GM12878 (cell line): ENCODE measurements at regions not wholly inside any gene's neighbourhood (a gene's known extent, or its start where the extent isn't known, plus 50 kb on each side); places are given as distances from the start of the nearest gene placed in this dataset.

Experiments
- ATAC-seq: fragments of 200-7000 bp; cut with Tn5 transposase; 3 replicates; pipeline ENCODE4 v1.9.1; 2020; ENCODE audit warnings: mild to moderate bottlenecking, moderate library complexity
- BruUV-seq: library from RNA; stranded (reverse); fragments of 400-500 nt; replicated peaks from 2 replicates; lab custom pipeline; 2021; lab: Mats Ljungman, UMichigan
- CTCF ChIA-PET: fragments of 300-600 bp; sonication (Branson Sonifier 250); formaldehyde crosslinking; extraction: SDS; loops from one replicate; lab custom pipeline; 2021; ENCODE audit warnings: inconsistent platforms; lab: Yijun Ruan, JAX
- POLR2A ChIA-PET: fragments of 350-600 bp; formaldehyde crosslinking; extraction: SDS; loops from one replicate; lab custom pipeline; 2021; ENCODE audit warnings: inconsistent platforms; lab: Charles Lee
- RAD21 ChIA-PET: fragments of 300-600 bp; sonication (Branson Sonifier 250); formaldehyde crosslinking; loops from one replicate; lab custom pipeline; 2023; ENCODE audit warnings: antibody characterized with exemption; ENCODE audit not compliant: unreplicated experiment; lab: Charles Lee
- SMC1A ChIA-PET: fragments of 300-600 bp; sonication (Branson Sonifier 250); formaldehyde crosslinking; loops from one replicate; lab custom pipeline; 2023; ENCODE audit not compliant: unreplicated experiment, uncharacterized antibody; lab: Charles Lee
- DNase-seq: peaks from one replicate; pipeline ENCODE4 v3.0.0-alpha.2; 2011; ENCODE audit warnings: low read depth, low spot score
- FAIRE-seq: peaks from 3 replicates; lab custom pipeline; 2011; peaks lifted over from hg19 to GRCh38; lab: Jason Lieb, UNC
- H2AFZ ChIP-seq: 2 replicates; pipeline ENCODE4 v1.6.0; 2011; ENCODE audit warnings: low read depth, low read length, control low read depth; ENCODE audit not compliant: control insufficient read depth
- H3K27ac ChIP-seq: 2 replicates; pipeline ENCODE4 v1.5.1; 2011; ENCODE audit warnings: control low read depth; ENCODE audit not compliant: control insufficient read depth, insufficient read depth
- H3K27me3 ChIP-seq, 2 experiments: replicated peaks in 1 of 2; 2 replicates each; pipeline versions ENCODE4 v1.6.0 to v1.6.1; 2011; ENCODE audit warnings: low read length in 1 of 2; ENCODE audit not compliant: control insufficient read depth in 2 of 2, insufficient read depth in 2 of 2
- H3K36me3 ChIP-seq, 2 experiments: 2 replicates each; pipeline ENCODE4 v1.5.1; 2011; ENCODE audit warnings: low read length in 1 of 2; ENCODE audit not compliant: control insufficient read depth in 2 of 2, insufficient read depth in 2 of 2
- H3K4me1 ChIP-seq: 2 replicates; pipeline ENCODE4 v1.6.1; 2011; ENCODE audit warnings: mild to moderate bottlenecking, low read length, moderate library complexity, mixed read lengths; ENCODE audit not compliant: control insufficient read depth, insufficient read depth
- H3K4me2 ChIP-seq: 2 replicates; pipeline ENCODE4 v1.6.0; 2011; ENCODE audit warnings: control low read depth; ENCODE audit not compliant: control insufficient read depth, insufficient read depth
- H3K4me3 ChIP-seq: fragments of 200-600 bp; sonication (generic); 2 replicates; pipeline ENCODE4 v1.5.1; 2016
- H3K79me2 ChIP-seq: 2 replicates; pipeline ENCODE4 v1.6.0; 2011; ENCODE audit warnings: low read length; ENCODE audit not compliant: control insufficient read depth, insufficient read depth
- H3K9ac ChIP-seq: 2 replicates; pipeline ENCODE4 v1.8.0; 2011; ENCODE audit warnings: low read length, control low read depth, mixed read lengths; ENCODE audit not compliant: control insufficient read depth, insufficient read depth
- H3K9me3 ChIP-seq: replicated peaks from 3 replicates; pipeline ENCODE4 v1.5.1; 2011; ENCODE audit warnings: mild to moderate bottlenecking, low read length; ENCODE audit not compliant: control insufficient read depth, insufficient read depth
- H4K20me1 ChIP-seq: 2 replicates; pipeline ENCODE4 v1.6.0; 2011; ENCODE audit not compliant: control insufficient read depth, insufficient read depth
- ATF3 ChIP-seq: IDR thresholded peaks from 2 replicates; pipeline ENCODE4 v1.6.1; 2011; ENCODE audit warnings: low read depth, mild to moderate bottlenecking, low read length, moderate library complexity, borderline replicate concordance; ENCODE audit errors: extremely low read depth
- ATF7 ChIP-seq: fragments of 450-650 bp; IDR thresholded peaks from 2 replicates; pipeline ENCODE4 v1.6.1; 2016; ENCODE audit warnings: low read depth, mild to moderate bottlenecking
- BHLHE40 ChIP-seq, 2 experiments: fragments of 450-650 bp in 1 of 2; IDR thresholded peaks; 2 replicates each; pipeline ENCODE4 v1.6.1; 2011 to 2017; ENCODE audit warnings: low read depth in 2 of 2, borderline replicate concordance in 1 of 2, improper control_type of control experiment in 1 of 2, low read length in 1 of 2, mild to moderate bottlenecking in 1 of 2
- FOS ChIP-seq: IDR thresholded peaks from 3 replicates; pipeline ENCODE4 v1.6.1; 2011; ENCODE audit warnings: borderline replicate concordance; ENCODE audit not compliant: insufficient read length; ENCODE audit errors: extremely low read depth
- GABPA ChIP-seq: IDR thresholded peaks from 2 replicates; pipeline ENCODE4 v1.6.1; 2014; ENCODE audit warnings: antibody characterized with exemption, low read depth, mild to moderate bottlenecking, inconsistent platforms
- MTA2 ChIP-seq: fragments of 450-650 bp; IDR thresholded peaks from 2 replicates; pipeline ENCODE4 v1.6.1; 2016; ENCODE audit warnings: low read depth, mild to moderate bottlenecking, moderate library complexity
- RAD21 ChIP-seq: IDR thresholded peaks from 2 replicates; pipeline ENCODE4 v1.6.1; 2011; ENCODE audit warnings: mild to moderate bottlenecking, low read depth, low read length, moderate library complexity; ENCODE audit not compliant: insufficient read depth
- RELA ChIP-seq: fragments of 450-650 bp; IDR thresholded peaks from 2 replicates; pipeline ENCODE4 v1.8.0; 2014; ENCODE audit warnings: borderline replicate concordance; ENCODE audit not compliant: partially characterized antibody
- SMC3 ChIP-seq: IDR thresholded peaks from 2 replicates; pipeline ENCODE4 v1.6.1; 2011; ENCODE audit warnings: low read length, improper control_type of control experiment, borderline replicate concordance
- SREBF1 ChIP-seq: IDR thresholded peaks from 2 replicates; pipeline ENCODE4 v1.6.1; 2012; ENCODE audit warnings: mild to moderate bottlenecking, low read length
- SRF ChIP-seq, 2 experiments: IDR thresholded peaks; 2 replicates each; pipeline ENCODE4 v1.6.1; 2011; ENCODE audit warnings: low read depth in 2 of 2, low read length in 2 of 2, mild to moderate bottlenecking in 1 of 2, moderate library complexity in 1 of 2
- TAF1 ChIP-seq: IDR thresholded peaks from 2 replicates; pipeline ENCODE4 v1.6.1; 2011; ENCODE audit warnings: mild to moderate bottlenecking, low read depth, low read length, borderline replicate concordance
- ZNF592 ChIP-seq: fragments of 450-650 bp; IDR thresholded peaks from 2 replicates; pipeline ENCODE4 v1.6.1; 2017; ENCODE audit warnings: mild to moderate bottlenecking, moderate library complexity
- WGBS: methylation state at CpG from one replicate; pipeline ENCODE4 v1.1.6; 2016; ENCODE audit warnings: low lambda C conversion rate; ENCODE audit not compliant: insufficient replicate concordance, insufficient coverage; ENCODE audit errors: missing lambda C conversion rate; 5-methylcytosine and 5-hydroxymethylcytosine counted together
- in situ Hi-C: fragments of 300-500 bp; cut with MboI; formaldehyde crosslinking; loops from 9 replicates; pipeline ENCODE4 v1.14.3; 2018; ENCODE audit warnings: mixed read lengths
- intact Hi-C: fragments of 100-400 bp; cut with micrococcal nuclease; formaldehyde crosslinking; loops from one replicate; pipeline ENCODE4 v1.14.2; 2022; ENCODE audit not compliant: unreplicated experiment

GRCh38 chr1:81406292-81406999 lies 394.3 kb upstream of the ADGRL2 start:
- no peak for ATAC-seq
- in situ Hi-C loops = no loop called here
- no peaks in the 10 kb centered on the region for H3K36me3 ChIP-seq
- H3K9me3 ChIP-seq = no peaks in the 10 kb centered on the region
- RAD21 ChIA-PET = no interaction called here
- no peak overlapping the region for H3K4me2 ChIP-seq
- H4K20me1 ChIP-seq = no peaks in the 10 kb centered on the region
- no TSS peak for BruUV-seq
- no peaks in the 10 kb centered on the region for H3K79me2 ChIP-seq
- CTCF ChIA-PET = no interaction called here
- no peak overlapping the region for H2AFZ ChIP-seq
- no peaks in the 10 kb centered on the region; a peak in 1 of 4 replicates for H3K27me3 ChIP-seq
- DNase-seq = no peak
- SMC1A ChIA-PET = interaction anchor here (1.0 to 1.2 kb wide), 3 partner anchors 9 to 143 kb away, joined by 3 read pairs; no protein-coding TSS in a partner anchor
- POLR2A ChIA-PET = no interaction called here
- no peaks in the 10 kb centered on the region for H3K4me1 ChIP-seq
- no peak overlapping the region for H3K27ac ChIP-seq
- FAIRE-seq = no peak
- H3K4me3 ChIP-seq = no peak overlapping the region
- no peak overlapping the region for H3K9ac ChIP-seq
- WGBS = 25% methylated on average over 8 of the region's 8 CpGs
- intact Hi-C loops = no loop called here
- no peak for TF ChIP-seq BHLHE40 (IDR thresholded peaks at IDR 0.05; ENCODE audit: borderline replicate concordance in 1 of 2, low read depth in 2 of 2, low read length in 1 of 2)
- TF ChIP-seq RELA = no peak
- TF ChIP-seq TAF1 = no peak
- TF ChIP-seq FOS = no peak
- TF ChIP-seq SREBF1 = no peak

- TF ChIP-seq ATF3 = no peak
- TF ChIP-seq RAD21 = no peak
- TF ChIP-seq SRF (IDR thresholded peaks at IDR 0.05; ENCODE audit: low read depth in 2 of 2, low read length in 2 of 2) = no peak
- no peak for TF ChIP-seq MTA2
- no peak for TF ChIP-seq ZNF592
- TF ChIP-seq ATF7 = no peak
- no peak for TF ChIP-seq GABPA
- TF ChIP-seq SMC3 = no peak
- DNase-seq (no peak), FAIRE-seq (peak; percentile 35), ATAC-seq (no peak)
- H3K4me3 ChIP-seq = no peak overlapping the region
- no peak overlapping the region for H3K9ac ChIP-seq
- no peak overlapping the region for H3K4me2 ChIP-seq
- no TSS peak for BruUV-seq
- in situ Hi-C loops (no loop called here), intact Hi-C loops (no loop called here)
- H3K4me1 ChIP-seq = no peaks in the 10 kb centered on the region
- ChIA-PET POLR2A (no interaction called here), SMC1A (interaction anchor here (0.6 to 1.0 kb wide), 2 partner anchors 9 to 15 kb away, joined by 3 read pairs; no protein-coding TSS in a partner anchor), CTCF (no interaction called here), RAD21 (no interaction called here)
- H2AFZ ChIP-seq = no peak overlapping the region
- no peaks in the 10 kb centered on the region for H3K79me2 ChIP-seq
- no peaks in the 10 kb centered on the region for H4K20me1 ChIP-seq
- no peaks in the 10 kb centered on the region; the same call in 2 of the 3 replicates for H3K9me3 ChIP-seq
- no peak overlapping the region for H3K27ac ChIP-seq
- no peaks in the 10 kb centered on the region; a peak in 1 of 4 replicates for H3K27me3 ChIP-seq
- no peaks in the 10 kb centered on the region for H3K36me3 ChIP-seq
Observed at GRCh38 chr1:81398041-81398440, 402.7 kb upstream of the ADGRL2 start.
